ENCODE measurements at regions not wholly inside any gene's neighbourhood (a gene's known extent, or its start where the extent isn't known, plus 50 kb on each side); places are given as distances from the start of the nearest gene placed in this dataset.

GRCh38 chr5:156137071-156137869 is 189.7 kb upstream of the SGCD start:
- H3K4me3 ChIP-seq (ENCODE audit: extremely low read depth in 1 of 4, insufficient read depth in 2 of 4, low read depth in 3 of 4, low read length in 4 of 4), result no peak overlapping the region
- no peaks in the 10 kb centered on the region for H3K79me2 ChIP-seq (ENCODE audit: control insufficient read depth in 1 of 2, insufficient read depth in 2 of 2, low read length in 2 of 2)
- no peak overlapping the region for H3K18ac ChIP-seq (ENCODE audit: extremely low read depth, low read length)
- no peak overlapping the region for H2BK12ac ChIP-seq (ENCODE audit: low read depth, low read length)
- H3K23ac ChIP-seq (ENCODE audit: insufficient read length), result no peak overlapping the region
- no peak for TF ChIP-seq KDM1A (IDR thresholded peaks at IDR 0.05; ENCODE audit: borderline replicate concordance, low read length)
- no peak for TF ChIP-seq KDM4A (IDR thresholded peaks at IDR 0.05; ENCODE audit: low read depth, low read length, severe bottlenecking)
- TF ChIP-seq NRF1 (IDR thresholded peaks at IDR 0.05; ENCODE audit: low read depth, low read length), result no peak
- no peak for TF ChIP-seq RAD21 (IDR thresholded peaks at IDR 0.05 in 1 of 2, conservative IDR thresholded peaks at IDR 0.05 in 1 of 2; ENCODE audit: low read depth in 2 of 2, low read length in 2 of 2)
- no peak for TF ChIP-seq CHD1 (IDR thresholded peaks at IDR 0.05; ENCODE audit: low read depth, low read length)
- no peak for TF ChIP-seq JUND (IDR thresholded peaks at IDR 0.05; ENCODE audit: low read length)
- TF ChIP-seq TAF1 (IDR thresholded peaks at IDR 0.05; ENCODE audit: low read depth, low read length), result no peak
- TF ChIP-seq CBX8 (IDR thresholded peaks at IDR 0.05; ENCODE audit: borderline replicate concordance, low read depth, low read length), result no peak
- no peak for TF ChIP-seq CREB1 (IDR thresholded peaks at IDR 0.05)
- no peak for TF ChIP-seq ASH2L (IDR thresholded peaks at IDR 0.05; ENCODE audit: low read length)
- H3K9ac ChIP-seq (replicated peaks in 1 of 4; ENCODE audit: extremely low read depth in 1 of 4, low read depth in 3 of 4, low read length in 3 of 4), result no peak overlapping the region
- H2BK5ac ChIP-seq (ENCODE audit: low read depth, low read length), result no peak overlapping the region
- H4K5ac ChIP-seq (ENCODE audit: insufficient read length, low read depth, low read length), result no peak overlapping the region
- H4K20me1 ChIP-seq (replicated peaks in 1 of 2; ENCODE audit: control insufficient read depth in 1 of 2, insufficient read depth in 2 of 2, low read length in 2 of 2), result no peaks in the 10 kb centered on the region
- no peak overlapping the region for H2BK120ac ChIP-seq (replicated peaks; ENCODE audit: low read depth, low read length)
- no peak overlapping the region for H3K4ac ChIP-seq (replicated peaks; ENCODE audit: insufficient read length, low read depth, low read length)
- no peak for FAIRE-seq
- no peak overlapping the region for H2AK5ac ChIP-seq (ENCODE audit: low read depth, low read length)
- no peak overlapping the region for H2BK20ac ChIP-seq (ENCODE audit: low read length)
- no peak overlapping the region for H2BK15ac ChIP-seq (ENCODE audit: low read length)
- H3K36me3 ChIP-seq (ENCODE audit: control insufficient read depth in 2 of 4, insufficient read depth in 4 of 4, low read length in 3 of 4), result no peaks in the 10 kb centered on the region
- no peak overlapping the region for H3K4me2 ChIP-seq (ENCODE audit: insufficient read depth in 1 of 2, low read depth in 2 of 2, low read length in 2 of 2)
- H3K4me1 ChIP-seq (replicated peaks in 1 of 4; ENCODE audit: control insufficient read depth in 3 of 4, insufficient read depth in 4 of 4, low read length in 3 of 4), result no peaks in the 10 kb centered on the region; a peak in 1 of 7 replicates
- H3K79me1 ChIP-seq (ENCODE audit: low read depth, low read length), result no peaks in the 10 kb centered on the region
- WGBS, 2 experiments (ENCODE audit: extremely low coverage in 1 of 2, insufficient coverage in 1 of 2, insufficient read length in 1 of 2, insufficient replicate concordance in 2 of 2, low coverage in 1 of 2, low lambda C conversion rate in 2 of 2, missing lambda C conversion rate in 1 of 2), result 93% methylated on average over 5 of the region's 5 CpGs; no CpG with 5 or more reads in 1 of the 2 experiments
- CTCF ChIA-PET (ENCODE audit: partially characterized antibody), result no interaction called here
- no peaks in the 10 kb centered on the region for H3K27me3 ChIP-seq (replicated peaks in 1 of 4; ENCODE audit: control insufficient read depth in 3 of 4, extremely low read depth in 1 of 4, insufficient read depth in 3 of 4, low read length in 3 of 4)
- H3K56ac ChIP-seq (replicated peaks; ENCODE audit: insufficient read length, low read depth, low read length), result no peak overlapping the region
- no peak overlapping the region for H3K27ac ChIP-seq (ENCODE audit: low read depth, low read length)
- H4K91ac ChIP-seq (replicated peaks; ENCODE audit: insufficient read length, low read length), result no peak overlapping the region
- H3K14ac ChIP-seq (ENCODE audit: insufficient read length), result no peak overlapping the region
- no peak overlapping the region for H4K8ac ChIP-seq (ENCODE audit: extremely low read depth, insufficient read depth, low read length)
- no peaks in the 10 kb centered on the region for H3K23me2 ChIP-seq (ENCODE audit: low read depth, low read length)
- POLR2A ChIA-PET (ENCODE audit: partially characterized antibody), result no interaction called here
- H2AFZ ChIP-seq (ENCODE audit: low read length), result no peak overlapping the region
- H3K9me3 ChIP-seq (ENCODE audit: insufficient read depth in 2 of 2, low read depth in 1 of 2, low read length in 1 of 2), result peaks cover 3 to 6% of the 10 kb centered on the region in 2 experiments; a peak in 1 of 4 replicates
- no peak for DNase-seq (ENCODE audit: low read depth in 1 of 2, low spot score in 2 of 2)

All from H1 (cell line).